Activated naive CD8-positive, alpha-beta T cell treated with anti-CD3 and anti-CD28 coated beads, Interleukin-2, amount 50 U/mL, for 16 hours (primary cell): ENCODE measurements at regions not wholly inside any gene's neighbourhood (a gene's known extent, or its start where the extent isn't known, plus 50 kb on each side); places are given as distances from the start of the nearest gene placed in this dataset.

Source experiments
- DNase-seq: peaks from one replicate; pipeline ENCODE4 v3.0.0-alpha.2; 2020; ENCODE audit warnings: low read depth, low spot score

- no peak for DNase-seq
Measured at GRCh38 chr3:72591522-72592421, 256.5 kb downstream of the SHQ1 start.

GRCh38 chr3:72590732-72591221 lies 257.5 kb downstream of the SHQ1 start:
- DNase-seq = no peak

DNA sequence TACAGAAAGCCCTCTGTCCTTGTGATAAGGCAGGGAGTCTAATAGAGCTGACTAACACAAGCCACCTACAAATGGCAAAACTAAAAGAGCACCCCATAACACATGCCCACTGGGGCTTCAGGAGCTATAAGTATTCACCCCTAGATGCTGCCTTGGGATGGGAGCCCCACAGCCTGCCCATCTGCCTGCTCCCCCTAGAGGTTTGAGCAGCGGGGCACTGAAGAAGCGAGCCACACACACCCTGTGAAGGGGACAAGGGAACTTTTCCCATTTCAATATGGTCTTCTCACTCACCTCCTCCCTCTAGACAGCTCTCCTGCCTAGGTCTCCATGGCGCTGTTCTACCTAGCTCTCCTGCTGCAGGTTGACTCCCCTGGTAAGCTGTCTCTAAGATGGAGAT lies 261.0 kb downstream of the SHQ1 start:
- DNase-seq = no peak

- DNase-seq = no peak
Measured at GRCh38 chr3:72586694-72587093, 261.6 kb downstream of the SHQ1 start.

- no peak for DNase-seq
Measured at GRCh38 chr3:72585966-72586365, 262.3 kb downstream of the SHQ1 start.

DNA sequence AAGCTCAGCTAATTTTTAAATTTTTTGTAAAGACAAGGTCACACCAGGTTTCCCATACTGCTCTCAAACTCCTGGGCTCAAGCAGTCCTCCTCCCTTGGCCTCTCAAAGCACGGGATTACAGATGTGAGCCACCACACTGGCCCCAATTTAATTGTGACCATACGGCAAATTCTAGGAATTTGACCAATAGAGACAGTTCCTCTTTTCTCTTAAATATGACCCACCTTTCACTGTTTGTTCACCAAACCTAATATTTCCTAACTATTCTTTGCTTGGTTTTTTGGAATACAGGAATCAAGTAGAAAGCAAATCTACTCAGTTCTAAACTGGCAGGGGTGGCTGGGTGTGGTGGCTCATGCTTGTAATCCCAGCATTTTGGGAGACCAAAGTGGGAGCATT lies 264.0 kb downstream of the SHQ1 start:
- DNase-seq = no peak

GRCh38 chr3:72582963-72583362 lies 265.3 kb downstream of the SHQ1 start:
- DNase-seq = no peak

GRCh38 chr3:72582211-72582878 lies 265.9 kb downstream of the SHQ1 start:
- no peak for DNase-seq

GRCh38 chr3:72580900-72581299 lies 267.3 kb downstream of the SHQ1 start:
- no peak for DNase-seq

DNA sequence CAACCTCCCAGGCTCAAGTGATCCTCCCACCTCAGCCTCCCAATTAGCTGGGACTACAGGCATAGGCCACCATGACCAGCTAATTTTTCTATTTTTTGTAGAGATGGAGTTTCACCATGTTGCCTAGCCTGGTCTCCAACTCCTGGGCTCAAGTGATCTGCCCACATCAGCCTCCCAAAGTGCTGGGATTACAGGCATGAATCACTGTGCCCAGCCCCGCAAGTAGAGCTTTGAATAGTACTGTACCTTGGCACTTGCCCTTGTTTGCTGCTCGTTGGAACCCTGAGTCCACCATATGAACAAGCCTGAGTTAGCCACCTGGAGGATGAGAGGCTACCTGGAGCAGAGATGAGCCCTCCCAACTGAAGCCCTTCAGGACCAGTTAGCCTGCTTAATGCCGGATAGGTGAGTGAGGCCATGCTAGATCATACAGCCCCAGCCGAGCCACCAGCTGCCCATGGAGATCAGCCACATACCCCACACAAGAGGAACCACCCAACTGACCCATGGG lies 267.9 kb downstream of the SHQ1 start:
- no peak for DNase-seq

DNA sequence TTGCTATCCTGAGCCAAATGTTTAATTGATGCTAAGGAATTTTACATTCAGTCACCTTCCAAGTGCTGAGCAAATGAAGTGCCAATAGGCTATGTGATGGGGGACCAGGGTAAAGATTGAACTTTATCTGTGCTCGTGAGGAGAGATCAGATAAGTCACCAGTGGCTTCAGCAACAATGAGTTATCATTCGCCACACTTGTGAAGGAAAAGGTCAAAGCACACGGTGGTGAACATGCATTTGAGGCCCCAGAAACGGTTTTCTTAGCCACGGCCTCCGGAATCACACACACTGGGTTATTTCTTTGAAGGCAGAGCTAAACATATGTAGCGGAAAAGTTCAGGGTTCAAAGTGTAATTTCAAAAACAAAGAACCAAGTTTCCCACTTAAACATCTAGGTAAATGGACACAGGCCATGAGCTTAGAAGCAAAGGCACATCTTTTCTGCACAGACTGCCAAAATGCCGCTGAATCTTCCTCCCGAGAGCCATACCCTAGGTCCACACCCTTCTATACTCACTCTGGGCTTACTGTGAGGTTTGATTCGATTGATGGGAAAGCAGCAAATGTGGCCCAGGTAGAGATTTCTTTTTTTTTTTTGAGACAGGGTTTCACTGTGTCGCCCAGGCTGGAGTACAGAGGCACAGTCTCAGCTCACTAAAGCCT lies 268.5 kb downstream of the SHQ1 start:
- DNase-seq = no peak

DNA sequence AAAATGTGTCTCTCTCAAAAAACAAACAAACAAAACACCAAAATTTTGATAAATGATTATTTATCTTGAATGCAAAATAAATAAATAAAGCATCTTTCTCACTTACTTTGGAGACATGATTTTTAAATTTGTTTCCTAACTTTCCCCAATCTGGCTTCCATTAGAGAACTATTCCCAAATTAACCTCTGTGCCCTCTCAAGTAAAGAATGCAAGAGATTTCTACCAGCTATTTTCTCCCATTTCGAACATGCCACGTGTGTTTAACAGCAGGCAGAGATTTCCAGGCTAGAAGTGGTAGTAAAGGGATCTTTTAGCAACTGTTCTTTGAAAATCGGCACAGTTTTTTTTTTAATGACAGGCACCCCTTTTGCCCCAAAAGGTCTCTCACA lies 269.1 kb downstream of the SHQ1 start:
- no peak for DNase-seq

DNA sequence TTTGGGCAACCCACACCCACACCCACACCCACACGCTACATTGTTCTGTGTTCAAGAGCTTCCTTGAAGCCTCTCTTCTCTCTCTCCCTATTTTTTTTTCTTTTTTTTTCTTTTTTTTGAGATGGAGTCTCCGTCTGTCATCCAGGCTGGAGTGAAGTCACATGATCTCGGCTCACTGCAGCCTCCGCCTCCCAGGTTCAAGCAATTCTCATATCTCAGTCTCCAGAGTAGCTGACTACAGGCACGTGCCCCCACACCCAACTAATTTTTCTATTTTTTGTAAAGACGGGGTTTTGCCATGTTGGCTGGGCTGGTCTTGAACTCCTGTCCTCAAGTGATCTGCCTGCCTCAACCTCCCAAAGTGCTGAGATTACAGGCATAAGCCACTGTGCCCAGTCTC lies 271.1 kb downstream of the SHQ1 start:
- DNase-seq = no peak

DNA sequence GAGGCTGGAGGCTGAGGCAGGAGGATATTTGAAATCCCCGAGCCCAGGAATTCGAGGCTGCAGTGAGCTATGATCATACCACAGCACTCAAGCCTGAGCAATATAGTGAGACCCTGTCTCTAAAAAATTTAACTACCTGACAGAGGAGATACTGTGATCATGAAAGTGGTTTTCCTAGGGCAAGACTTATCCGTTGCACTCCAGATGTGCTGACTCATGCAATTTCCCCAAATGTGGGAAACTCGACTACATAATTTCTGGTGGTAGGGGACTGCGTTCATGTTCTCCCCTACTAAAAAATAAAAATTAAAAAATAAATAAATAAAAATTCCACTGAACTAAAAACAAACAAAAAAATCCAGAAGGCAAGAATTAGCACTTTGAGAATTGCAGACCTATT lies 271.7 kb downstream of the SHQ1 start:
- no peak for DNase-seq

DNA sequence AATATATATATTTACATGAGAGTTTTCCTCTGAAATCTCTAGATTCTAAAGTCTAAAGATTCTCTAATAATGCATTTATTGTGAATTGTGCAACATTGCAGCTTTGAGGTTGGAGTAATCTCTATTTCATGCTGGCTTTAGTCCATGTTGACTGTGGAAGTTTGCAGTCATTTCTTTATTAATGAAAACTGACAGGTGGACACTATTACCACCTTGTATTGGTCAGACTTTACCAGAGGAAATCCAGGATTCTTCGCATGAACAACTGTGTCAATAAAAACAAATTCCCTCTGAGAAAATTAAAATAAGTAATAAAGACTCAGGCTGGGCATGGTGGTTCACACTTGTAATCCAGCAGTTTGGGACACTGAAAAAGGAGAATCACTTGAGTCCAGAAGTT lies 274.1 kb downstream of the SHQ1 start:
- no peak for DNase-seq

DNA sequence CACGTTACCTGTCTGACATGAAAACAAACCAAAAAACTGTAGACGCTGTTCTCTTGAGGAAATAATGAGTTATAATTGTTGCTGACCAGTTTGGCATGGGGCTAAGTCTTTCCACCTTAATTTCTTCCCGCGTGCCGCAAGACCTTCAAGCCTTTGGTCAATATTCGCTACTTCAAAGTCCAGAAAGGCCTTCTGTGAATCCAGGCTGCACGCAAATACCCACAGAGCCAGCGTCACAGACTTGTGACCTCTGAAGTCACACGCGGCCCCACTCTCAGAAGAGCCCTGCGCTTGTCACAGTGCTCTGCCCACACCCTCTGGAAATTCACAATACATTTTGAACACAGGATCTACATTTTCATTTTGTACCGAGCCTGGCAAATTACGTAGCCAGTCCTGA lies 275.2 kb downstream of the SHQ1 start:
- DNase-seq = no peak

DNA sequence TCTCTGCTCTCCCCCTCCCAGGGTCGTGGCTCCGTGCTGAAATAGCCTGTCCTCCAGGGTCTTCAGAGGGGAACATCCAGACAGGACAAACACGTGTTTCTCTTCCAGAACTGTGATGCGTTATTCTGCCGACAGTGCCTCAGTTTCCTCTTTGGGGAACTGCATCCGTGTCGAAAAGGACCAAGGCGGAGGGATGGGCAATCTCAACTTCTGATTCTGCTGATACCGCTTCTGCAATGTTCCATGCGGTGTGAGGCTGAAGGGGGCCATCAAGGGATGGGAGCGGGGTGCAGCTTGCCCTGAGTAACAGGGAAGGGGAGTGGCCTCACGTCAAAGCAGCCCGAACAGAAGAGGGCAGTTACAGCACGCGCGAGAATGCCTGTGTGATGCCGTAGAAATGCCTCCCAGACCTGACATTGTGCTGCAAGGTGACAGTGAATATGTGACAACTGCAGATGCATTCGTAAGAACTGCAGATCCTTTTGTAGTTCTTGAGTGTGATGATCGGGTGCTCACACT lies 275.7 kb downstream of the SHQ1 start:
- DNase-seq = no peak

DNA sequence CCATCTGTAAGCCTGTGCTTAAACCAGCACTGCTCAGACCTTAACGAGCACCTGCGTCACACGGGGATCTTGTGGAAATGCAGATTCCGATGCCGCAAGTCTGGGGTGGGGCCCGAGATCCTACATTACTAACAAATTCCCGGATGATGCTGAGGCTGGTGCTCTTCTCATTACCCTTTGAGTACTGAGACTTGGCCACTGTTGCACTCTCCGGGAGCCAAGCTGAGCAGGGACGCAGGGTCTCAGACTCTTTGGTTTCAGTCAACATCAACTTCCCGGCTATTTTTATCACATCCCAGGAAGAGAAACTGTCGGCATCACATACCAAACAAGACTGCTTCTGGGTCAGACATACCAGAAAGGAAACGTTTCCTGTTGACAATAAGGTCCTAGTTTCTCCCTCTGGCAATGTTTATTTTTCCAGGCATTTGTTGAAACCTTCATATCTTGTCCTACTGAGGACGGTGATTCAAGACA lies 276.6 kb downstream of the SHQ1 start:
- no peak for DNase-seq

DNA sequence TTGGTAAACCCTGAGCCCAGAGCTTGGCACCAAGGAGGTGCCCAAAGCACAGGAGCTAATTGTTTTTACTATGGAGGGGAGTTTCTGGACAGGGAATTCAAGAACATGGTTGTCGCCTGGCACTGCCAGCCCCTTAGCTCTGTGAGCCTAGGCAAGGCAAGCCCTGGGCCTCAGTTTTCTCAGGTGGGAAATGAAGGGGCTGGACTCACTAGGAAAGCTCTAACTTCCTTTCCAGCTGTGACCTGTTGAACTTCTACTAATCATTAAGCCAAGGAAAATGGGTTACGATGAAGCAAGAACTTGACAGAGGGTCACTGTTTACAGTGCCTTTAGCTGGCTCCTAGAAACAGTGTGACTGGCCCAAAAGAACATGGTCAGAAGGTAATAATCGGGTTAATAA lies 277.2 kb downstream of the SHQ1 start:
- no peak for DNase-seq

DNA sequence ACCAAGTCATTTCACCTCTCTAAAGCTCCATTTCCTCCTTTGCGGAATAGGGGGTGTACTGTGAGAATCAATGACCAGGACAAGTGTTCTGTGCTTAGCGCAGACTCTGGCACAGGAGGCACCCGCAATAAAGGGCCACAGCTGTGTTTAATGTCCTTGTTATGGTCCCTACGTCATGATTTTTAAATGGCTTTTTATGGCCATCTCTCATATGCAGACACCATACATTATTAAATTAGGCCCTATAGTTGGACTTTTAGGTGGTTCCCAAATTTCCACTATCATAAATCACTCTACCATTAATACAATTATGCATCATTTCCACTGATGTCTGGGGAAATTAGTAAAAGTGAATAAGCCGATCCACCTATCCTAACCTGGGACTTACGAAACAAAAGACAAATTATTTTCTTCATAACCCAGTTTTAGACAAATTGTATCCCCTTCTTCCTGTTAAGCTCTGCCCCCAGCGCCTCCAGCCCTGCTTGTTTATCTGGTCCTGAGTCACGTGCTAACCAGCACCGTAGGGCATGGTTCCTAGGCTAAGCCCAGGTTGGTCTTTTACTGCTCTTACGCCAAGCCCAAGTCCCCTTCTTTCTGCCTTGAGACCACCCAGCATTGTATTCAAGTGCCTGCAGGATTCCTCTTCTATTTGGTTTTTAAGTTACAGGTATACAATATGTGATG lies 278.3 kb downstream of the SHQ1 start:
- no peak for DNase-seq

- DNase-seq = no peak
Measured at GRCh38 chr3:72568083-72568482, 280.2 kb downstream of the SHQ1 start.
